ENCODE measurements at regions not wholly inside any gene's neighbourhood (a gene's known extent, or its start where the extent isn't known, plus 50 kb on each side); places are given as distances from the start of the nearest gene placed in this dataset.

DNA sequence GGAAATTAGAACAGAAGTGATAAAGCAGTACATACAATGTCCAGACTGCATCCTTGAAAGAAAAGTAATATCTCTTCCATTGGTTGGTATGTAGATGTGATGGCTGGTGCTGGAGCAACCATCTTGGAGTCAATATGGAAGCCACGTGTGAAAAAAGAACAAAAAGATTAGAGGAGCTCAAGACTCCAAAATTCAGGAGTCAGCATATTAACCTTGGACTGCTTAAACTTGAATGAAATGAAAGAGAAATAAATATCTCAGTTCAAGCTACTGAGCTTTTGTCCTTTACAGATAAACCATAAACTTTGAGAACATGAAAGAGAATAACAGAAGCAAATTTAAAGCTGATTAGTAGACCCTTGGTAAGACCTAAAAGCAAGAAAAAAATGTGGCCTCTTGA lies 197.9 kb downstream of the HS3ST3B1 start:
- DNase-seq (ENCODE audit: extremely low read depth, low read depth), result no peak
- TF ChIP-seq, protein P1, sequence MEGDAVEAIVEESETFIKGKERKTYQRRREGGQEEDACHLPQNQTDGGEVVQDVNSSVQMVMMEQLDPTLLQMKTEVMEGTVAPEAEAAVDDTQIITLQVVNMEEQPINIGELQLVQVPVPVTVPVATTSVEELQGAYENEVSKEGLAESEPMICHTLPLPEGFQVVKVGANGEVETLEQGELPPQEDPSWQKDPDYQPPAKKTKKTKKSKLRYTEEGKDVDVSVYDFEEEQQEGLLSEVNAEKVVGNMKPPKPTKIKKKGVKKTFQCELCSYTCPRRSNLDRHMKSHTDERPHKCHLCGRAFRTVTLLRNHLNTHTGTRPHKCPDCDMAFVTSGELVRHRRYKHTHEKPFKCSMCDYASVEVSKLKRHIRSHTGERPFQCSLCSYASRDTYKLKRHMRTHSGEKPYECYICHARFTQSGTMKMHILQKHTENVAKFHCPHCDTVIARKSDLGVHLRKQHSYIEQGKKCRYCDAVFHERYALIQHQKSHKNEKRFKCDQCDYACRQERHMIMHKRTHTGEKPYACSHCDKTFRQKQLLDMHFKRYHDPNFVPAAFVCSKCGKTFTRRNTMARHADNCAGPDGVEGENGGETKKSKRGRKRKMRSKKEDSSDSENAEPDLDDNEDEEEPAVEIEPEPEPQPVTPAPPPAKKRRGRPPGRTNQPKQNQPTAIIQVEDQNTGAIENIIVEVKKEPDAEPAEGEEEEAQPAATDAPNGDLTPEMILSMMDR (IDR thresholded peaks at IDR 0.05; ENCODE audit: low read depth, low read length, missing control alignments), result no peak
- H3K4me3 ChIP-seq (replicated peaks; ENCODE audit: low read depth, low read length), result no peak overlapping the region

DNA sequence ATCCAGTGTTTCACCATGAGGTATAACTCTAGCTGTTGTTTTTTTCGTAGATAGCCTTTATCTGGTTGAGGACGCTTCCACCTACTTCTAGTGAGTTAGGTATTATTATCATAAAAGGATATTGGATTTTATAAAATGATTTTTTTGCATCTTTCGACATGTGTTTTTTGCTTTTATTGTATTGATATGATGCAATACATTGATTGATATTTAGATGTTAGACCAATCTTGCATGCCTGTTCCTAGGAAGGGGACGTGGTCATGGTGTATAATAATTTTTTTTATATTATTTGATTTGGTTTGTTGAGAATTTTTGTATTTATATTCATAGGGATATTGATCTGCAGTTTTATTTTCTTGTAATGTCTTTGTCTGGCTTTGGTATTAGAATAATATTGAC lies 193.3 kb downstream of the HS3ST3B1 start:
- DNase-seq (ENCODE audit: extremely low read depth, low read depth), result no peak
- no peak overlapping the region for H3K4me3 ChIP-seq (replicated peaks; ENCODE audit: low read depth, low read length)
- TF ChIP-seq, protein P1 (IDR thresholded peaks at IDR 0.05; ENCODE audit: low read depth, low read length, missing control alignments), result no peak

DNA sequence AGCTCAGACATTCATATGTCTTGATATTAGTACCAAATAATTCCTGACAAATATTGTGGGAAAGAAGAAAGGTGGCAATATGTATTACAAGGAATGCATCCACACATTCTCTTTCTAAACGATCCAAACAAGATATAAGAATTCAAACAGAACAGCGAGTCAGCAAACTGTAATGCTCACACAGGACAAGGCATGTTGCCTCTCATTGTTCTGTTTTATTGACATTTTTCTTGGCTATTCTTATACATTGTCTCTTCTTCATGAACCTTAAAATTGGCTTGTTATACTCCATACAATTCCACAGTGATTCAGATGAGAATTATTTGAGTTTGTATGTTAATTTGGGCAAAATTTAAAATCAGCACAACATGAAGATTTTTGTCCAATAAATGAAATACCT lies 189.1 kb downstream of the HS3ST3B1 start:
- TF ChIP-seq, protein P1 (IDR thresholded peaks at IDR 0.05; ENCODE audit: low read depth, low read length, missing control alignments), result no peak
- DNase-seq (ENCODE audit: extremely low read depth, low read depth), result no peak
- H3K4me3 ChIP-seq (replicated peaks; ENCODE audit: low read depth, low read length), result no peak overlapping the region

DNA sequence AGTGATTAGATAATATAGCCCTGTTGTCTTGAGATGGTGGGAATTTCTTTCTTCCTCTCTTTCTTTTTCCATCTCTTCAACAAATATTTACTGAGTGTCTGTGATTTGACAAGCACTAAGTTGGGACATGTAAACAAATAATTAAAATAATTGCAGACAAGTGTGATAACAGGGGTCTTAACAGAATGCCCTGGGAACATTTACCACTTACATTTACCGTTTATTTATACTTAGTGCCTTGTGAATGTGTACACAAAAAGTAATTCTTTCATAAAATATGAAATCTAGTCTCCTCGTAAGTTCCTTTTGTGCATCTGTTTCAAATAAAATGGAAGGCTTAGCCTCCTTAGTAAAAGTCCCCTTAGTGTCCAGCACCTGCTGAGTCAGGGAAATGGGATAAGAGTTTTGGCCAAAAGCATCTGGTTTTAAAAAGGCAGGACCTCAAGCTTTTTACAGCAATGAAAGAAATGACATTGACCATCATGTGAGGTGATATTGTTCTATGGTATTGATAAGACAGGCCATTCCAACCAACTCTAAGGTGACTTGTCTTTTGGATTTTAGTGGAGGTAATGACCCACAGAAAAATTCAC lies 188.2 kb downstream of the HS3ST3B1 start:
- TF ChIP-seq, protein P1 (IDR thresholded peaks at IDR 0.05; ENCODE audit: low read depth, low read length, missing control alignments), result no peak
- no peak overlapping the region for H3K4me3 ChIP-seq (replicated peaks; ENCODE audit: low read depth, low read length)
- no peak for DNase-seq (ENCODE audit: extremely low read depth, low read depth)

DNA sequence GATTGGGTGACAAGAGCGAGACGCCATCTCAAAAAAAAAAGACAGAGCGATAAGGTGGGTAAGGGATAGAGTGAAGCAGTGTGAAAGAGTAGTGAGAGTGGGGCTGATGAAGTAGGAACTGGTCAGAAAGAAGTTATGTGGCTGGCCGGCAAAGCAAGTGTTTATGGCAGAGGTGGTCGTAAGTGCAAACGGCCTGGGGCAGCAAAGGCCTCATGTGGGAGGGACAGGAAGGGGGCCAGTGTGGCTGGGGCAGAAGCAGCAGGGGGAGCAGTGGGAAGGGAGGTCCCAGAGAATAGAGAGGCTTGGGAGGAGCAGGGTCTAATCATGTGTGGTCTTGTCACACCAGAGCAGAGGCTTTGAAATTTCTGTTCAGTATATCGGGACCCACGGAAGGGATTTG lies 186.2 kb downstream of the HS3ST3B1 start:
- H3K4me3 ChIP-seq (replicated peaks; ENCODE audit: low read depth, low read length), result no peak overlapping the region
- TF ChIP-seq, protein P1 (IDR thresholded peaks at IDR 0.05; ENCODE audit: low read depth, low read length, missing control alignments), result no peak
- DNase-seq (ENCODE audit: extremely low read depth, low read depth), result no peak

DNA sequence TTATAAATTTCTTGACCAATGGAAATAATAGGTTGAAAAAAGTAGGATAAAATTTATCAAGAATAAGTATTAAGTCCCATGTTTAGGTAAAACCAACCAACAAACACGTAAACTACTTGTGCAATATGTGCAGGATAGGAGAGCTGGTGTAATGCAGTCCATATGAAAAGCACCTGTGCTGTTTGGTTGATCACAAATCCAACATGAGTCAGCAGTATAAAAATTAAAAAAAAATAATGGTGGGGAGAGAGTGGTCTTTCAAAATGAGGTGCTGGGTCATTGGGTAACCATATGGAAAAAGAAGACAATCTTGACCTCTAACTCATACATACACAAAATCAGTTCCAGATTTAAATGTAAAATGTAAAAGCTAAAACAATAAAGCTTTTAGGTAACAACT lies 181.8 kb downstream of the HS3ST3B1 start:
- no peak for DNase-seq (ENCODE audit: extremely low read depth, low read depth)
- TF ChIP-seq, protein P1 (IDR thresholded peaks at IDR 0.05; ENCODE audit: low read depth, low read length, missing control alignments), result no peak
- H3K4me3 ChIP-seq (replicated peaks; ENCODE audit: low read depth, low read length), result no peak overlapping the region

DNA sequence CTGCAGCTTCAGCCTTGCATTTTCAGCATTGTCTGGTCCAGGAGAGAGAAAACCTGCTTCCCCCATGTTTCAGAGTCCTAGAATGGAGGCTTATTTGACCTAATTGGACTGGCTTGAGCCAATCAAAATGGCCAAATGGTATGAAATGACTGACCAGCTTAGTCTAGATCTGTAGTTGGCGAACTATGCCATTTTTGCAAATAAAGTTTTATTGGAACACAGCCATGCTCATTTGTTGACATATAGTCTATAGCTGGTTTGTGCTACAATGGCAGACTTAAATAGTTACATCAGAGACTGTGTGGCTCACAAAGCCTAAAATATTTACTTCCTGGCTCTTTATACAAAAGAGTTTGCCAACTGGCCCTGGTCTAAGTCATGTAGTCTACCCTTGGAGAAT lies 180.8 kb downstream of the HS3ST3B1 start:
- no peak for DNase-seq (ENCODE audit: extremely low read depth, low read depth)
- no peak overlapping the region for H3K4me3 ChIP-seq (replicated peaks; ENCODE audit: low read depth, low read length)
- TF ChIP-seq, protein P1 (IDR thresholded peaks at IDR 0.05; ENCODE audit: low read depth, low read length, missing control alignments), result no peak
